ENCODE measurements at regions not wholly inside any gene's neighbourhood (a gene's known extent, or its start where the extent isn't known, plus 50 kb on each side); places are given as distances from the start of the nearest gene placed in this dataset.

DNA sequence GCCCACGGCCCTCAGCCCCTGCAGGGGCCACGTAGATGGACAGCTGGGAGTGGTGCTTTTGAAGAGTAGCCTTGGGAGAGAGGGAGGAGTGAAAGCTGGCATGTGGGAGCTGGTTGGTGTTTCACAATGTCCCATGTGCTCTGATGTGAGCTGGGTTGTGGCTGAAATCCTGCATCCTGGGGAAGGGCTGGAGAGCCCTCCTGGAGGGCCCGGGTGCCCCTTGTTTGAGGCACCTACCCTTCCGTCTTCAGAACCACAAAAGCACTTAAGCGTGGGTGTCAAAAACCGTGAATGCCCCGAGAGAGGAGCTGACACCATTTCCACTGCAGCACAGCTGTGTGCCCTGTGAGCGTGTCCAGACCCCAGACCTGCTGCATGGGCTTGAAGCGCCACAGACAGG, 199.1 kb upstream of the ZNF618 start:
- TF ChIP-seq, protein P1, sequence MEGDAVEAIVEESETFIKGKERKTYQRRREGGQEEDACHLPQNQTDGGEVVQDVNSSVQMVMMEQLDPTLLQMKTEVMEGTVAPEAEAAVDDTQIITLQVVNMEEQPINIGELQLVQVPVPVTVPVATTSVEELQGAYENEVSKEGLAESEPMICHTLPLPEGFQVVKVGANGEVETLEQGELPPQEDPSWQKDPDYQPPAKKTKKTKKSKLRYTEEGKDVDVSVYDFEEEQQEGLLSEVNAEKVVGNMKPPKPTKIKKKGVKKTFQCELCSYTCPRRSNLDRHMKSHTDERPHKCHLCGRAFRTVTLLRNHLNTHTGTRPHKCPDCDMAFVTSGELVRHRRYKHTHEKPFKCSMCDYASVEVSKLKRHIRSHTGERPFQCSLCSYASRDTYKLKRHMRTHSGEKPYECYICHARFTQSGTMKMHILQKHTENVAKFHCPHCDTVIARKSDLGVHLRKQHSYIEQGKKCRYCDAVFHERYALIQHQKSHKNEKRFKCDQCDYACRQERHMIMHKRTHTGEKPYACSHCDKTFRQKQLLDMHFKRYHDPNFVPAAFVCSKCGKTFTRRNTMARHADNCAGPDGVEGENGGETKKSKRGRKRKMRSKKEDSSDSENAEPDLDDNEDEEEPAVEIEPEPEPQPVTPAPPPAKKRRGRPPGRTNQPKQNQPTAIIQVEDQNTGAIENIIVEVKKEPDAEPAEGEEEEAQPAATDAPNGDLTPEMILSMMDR (IDR thresholded peaks at IDR 0.05; ENCODE audit: insufficient read depth, low read length, poor library complexity, severe bottlenecking), result no peak
- no peak for TF ChIP-seq EZH2phosphoT487 (conservative IDR thresholded peaks at IDR 0.05; ENCODE audit: low read length)
